ENCODE measurements at regions not wholly inside any gene's neighbourhood (a gene's known extent, or its start where the extent isn't known, plus 50 kb on each side); places are given as distances from the start of the nearest gene placed in this dataset.

DNA sequence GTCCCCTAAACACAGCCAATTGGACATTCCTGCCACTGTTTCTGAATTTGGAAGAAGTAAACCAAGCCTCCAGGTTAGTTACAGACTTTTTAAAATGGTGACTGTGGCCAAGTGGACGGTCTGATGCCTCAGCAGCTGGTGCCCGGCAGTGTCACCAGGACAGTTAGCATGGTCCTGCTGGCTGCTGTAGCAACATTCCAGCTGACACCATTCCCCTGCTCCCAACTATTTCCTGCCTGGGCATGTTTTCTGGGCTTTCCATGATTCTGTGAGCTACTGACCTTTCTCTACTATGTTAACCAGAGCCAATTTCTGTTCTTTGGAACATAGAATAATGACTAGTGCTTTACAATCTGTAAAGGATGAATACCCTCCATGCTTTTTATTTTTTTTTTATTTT lies 95.0 kb downstream of the TLR5 start:
- no peak for DNase-seq (ENCODE audit: low read depth in 2 of 2)

DNA sequence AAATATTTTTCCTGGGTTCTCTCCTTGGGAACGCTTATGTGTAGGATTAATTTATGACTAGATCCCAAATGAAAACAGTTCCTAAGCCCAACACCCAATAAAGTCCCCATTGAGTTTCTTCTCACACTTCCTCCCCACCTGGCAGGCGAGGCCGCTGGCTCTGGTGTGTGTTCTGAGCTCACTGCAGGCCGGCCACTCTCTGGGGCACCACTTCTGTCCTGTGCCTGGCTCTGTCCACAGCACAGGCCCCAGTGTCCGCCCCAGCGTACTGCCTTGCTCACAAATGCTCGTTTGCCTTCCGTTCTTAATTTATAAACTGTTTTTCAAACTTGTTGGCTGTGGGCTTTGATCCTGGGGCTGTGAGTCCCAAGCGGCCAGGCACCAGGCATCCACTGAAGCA lies 90.6 kb downstream of the TLR5 start:
- DNase-seq (ENCODE audit: low read depth in 2 of 2): no peak

DNA sequence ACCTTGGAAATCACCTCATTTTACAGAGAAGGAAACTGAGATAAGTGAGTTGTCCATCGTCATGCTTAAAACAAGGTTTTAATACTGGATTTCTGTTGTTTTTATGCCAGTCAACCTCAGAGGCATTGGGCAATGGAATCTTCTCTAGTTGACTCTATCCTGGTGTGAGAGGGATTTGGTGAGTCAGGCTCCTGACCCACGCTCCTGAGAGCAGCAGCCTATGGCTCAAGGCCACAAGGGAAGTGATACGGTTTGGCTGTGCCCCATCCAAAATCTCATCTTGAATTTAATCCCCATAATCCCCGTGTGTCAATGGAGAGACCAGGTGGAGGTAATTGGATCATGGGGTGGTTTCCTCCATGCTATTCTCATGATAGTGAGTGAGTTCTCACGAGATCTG lies 90.1 kb downstream of the TLR5 start:
- no peak for DNase-seq (ENCODE audit: low read depth in 2 of 2)

DNA sequence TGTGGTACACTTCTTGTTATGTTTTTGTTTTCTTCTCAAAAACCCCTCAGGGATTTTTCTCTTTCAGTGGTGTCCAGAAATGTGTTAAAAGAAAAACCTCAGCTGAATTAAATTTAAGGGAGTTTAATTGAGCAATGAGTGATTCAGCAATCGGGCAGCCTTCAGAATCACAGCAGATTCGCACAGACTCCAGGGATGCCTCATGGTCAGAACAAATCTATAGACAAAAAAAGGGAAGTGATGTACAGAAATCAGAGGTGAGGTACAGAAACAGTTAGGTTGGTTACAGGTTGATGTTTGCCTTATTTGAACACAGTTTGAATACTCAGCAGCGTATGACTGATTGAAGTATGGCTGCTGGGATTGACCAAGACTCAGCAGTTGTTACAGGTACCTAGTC lies 86.2 kb downstream of the TLR5 start:
- DNase-seq (ENCODE audit: low read depth in 2 of 2): no peak

DNA sequence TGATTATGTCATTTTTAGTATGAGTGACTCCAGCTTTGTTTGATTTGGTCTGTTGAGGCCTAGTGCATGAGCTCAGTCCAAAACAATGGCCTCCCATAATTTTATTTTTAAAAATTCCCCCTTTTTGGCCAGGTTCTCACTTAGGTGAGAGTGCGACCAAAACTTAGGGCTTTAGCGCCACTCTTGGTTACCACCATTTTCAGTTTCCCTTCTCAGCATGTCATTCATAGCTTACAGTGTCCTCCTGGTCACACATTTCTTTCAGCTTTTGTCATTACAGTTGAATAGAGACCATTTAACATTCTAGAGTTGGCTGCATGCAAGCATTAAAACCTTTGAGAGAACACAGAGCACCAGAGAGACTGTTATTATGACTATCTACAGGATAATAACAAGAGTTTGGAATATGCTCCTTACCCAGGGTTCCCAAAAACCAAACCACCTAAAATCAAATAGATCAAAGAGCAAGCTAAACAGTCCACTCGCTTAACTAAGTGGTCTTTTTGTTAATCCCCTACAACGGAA lies 85.4 kb downstream of the TLR5 start:
- no peak for DNase-seq (ENCODE audit: low read depth in 2 of 2)
